Calu3 (cell line): ENCODE measurements at regions not wholly inside any gene's neighbourhood (a gene's known extent, or its start where the extent isn't known, plus 50 kb on each side); places are given as distances from the start of the nearest gene placed in this dataset.

Source experiments
- BruUV-seq: library from RNA; stranded (reverse); fragments of 400-500 nt; replicated peaks from 2 replicates; lab custom pipeline; 2021; lab: Mats Ljungman, UMichigan
- CTCF ChIA-PET: fragments of 300-600 bp; sonication (Branson Sonifier 250); formaldehyde crosslinking; loops from one replicate; lab custom pipeline; 2022; ENCODE audit warnings: antibody characterized with exemption; lab: Charles Lee
- DNase-seq: peaks from one replicate; pipeline ENCODE4 v3.0.0; 2022
- H3K27ac Mint-ChIP-seq: one replicate; pipeline ENCODE4 v1.8.0; 2022; ENCODE audit warnings: mixed read lengths; ENCODE audit not compliant: unreplicated experiment
- H3K27me3 Mint-ChIP-seq: one replicate; pipeline ENCODE4 v1.8.0; 2022; ENCODE audit warnings: mixed read lengths; ENCODE audit not compliant: unreplicated experiment
- H3K36me3 Mint-ChIP-seq: one replicate; pipeline ENCODE4 v1.8.0; 2022; ENCODE audit warnings: mild to moderate bottlenecking, moderate library complexity, mixed read lengths; ENCODE audit not compliant: insufficient read depth, unreplicated experiment
- H3K4me1 Mint-ChIP-seq: one replicate; pipeline ENCODE4 v1.8.0; 2022; ENCODE audit warnings: mild to moderate bottlenecking, low read depth, mixed read lengths; ENCODE audit not compliant: unreplicated experiment
- H3K4me3 Mint-ChIP-seq: one replicate; pipeline ENCODE4 v1.8.0; 2022; ENCODE audit warnings: mild to moderate bottlenecking, low read depth, moderate library complexity, mixed read lengths; ENCODE audit not compliant: unreplicated experiment
- H3K9me3 Mint-ChIP-seq: one replicate; pipeline ENCODE4 v1.8.0; 2022; ENCODE audit warnings: low read depth, mixed read lengths; ENCODE audit not compliant: unreplicated experiment
- intact Hi-C: fragments of 100-400 bp; cut with micrococcal nuclease; formaldehyde crosslinking; loops from one replicate; pipeline ENCODE4 v1.10.0; 2022; ENCODE audit not compliant: unreplicated experiment
- TF ChIP-seq, protein P1 (sequence below): fragments of 200-600 bp; IDR thresholded peaks from one replicate; pipeline ENCODE4 v1.8.0; 2022; ENCODE audit warnings: antibody characterized with exemption; ENCODE audit not compliant: unreplicated experiment

DNA sequence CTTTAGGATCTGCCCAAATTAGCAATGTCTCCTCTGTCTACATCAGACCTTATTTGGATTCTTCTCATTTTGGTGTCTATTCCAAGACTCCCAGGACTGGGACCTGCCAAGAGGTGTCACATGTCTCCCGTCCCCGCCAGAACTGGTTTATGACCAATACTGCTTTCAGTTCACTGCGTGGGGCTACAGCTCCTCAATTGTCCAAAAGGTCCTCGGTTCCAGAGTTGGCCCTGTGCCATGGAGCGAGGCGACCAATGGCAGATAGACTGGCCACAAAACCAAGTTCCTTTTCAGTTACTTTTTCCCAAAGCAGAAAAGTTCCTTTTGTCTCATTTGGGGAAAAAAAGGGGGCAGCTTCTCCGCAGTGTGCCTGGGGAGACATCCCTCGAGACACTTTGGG, 144.1 kb upstream of the ZNF236 start:
- TF ChIP-seq, protein P1, sequence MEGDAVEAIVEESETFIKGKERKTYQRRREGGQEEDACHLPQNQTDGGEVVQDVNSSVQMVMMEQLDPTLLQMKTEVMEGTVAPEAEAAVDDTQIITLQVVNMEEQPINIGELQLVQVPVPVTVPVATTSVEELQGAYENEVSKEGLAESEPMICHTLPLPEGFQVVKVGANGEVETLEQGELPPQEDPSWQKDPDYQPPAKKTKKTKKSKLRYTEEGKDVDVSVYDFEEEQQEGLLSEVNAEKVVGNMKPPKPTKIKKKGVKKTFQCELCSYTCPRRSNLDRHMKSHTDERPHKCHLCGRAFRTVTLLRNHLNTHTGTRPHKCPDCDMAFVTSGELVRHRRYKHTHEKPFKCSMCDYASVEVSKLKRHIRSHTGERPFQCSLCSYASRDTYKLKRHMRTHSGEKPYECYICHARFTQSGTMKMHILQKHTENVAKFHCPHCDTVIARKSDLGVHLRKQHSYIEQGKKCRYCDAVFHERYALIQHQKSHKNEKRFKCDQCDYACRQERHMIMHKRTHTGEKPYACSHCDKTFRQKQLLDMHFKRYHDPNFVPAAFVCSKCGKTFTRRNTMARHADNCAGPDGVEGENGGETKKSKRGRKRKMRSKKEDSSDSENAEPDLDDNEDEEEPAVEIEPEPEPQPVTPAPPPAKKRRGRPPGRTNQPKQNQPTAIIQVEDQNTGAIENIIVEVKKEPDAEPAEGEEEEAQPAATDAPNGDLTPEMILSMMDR = no peak
- no peaks in the 10 kb centered on the region for H3K4me1 Mint-ChIP-seq
- H3K27ac Mint-ChIP-seq = no peak overlapping the region
- no peaks in the 10 kb centered on the region for H3K9me3 Mint-ChIP-seq
- H3K36me3 Mint-ChIP-seq = no peaks in the 10 kb centered on the region
- BruUV-seq = no TSS peak
- intact Hi-C loops = no loop called here
- no peak overlapping the region for H3K4me3 Mint-ChIP-seq
- CTCF ChIA-PET = interaction anchor here (0.6 kb wide), 1 partner anchor 174 kb away, joined by 5 read pairs; no protein-coding TSS in a partner anchor
- DNase-seq = no peak
- peaks cover 66% of the 10 kb centered on the region for H3K27me3 Mint-ChIP-seq

- no peak overlapping the region for H3K4me3 Mint-ChIP-seq
- BruUV-seq = no TSS peak
- CTCF ChIA-PET = no interaction called here
- TF ChIP-seq, protein P1 = no peak
- DNase-seq = no peak
- H3K9me3 Mint-ChIP-seq = no peaks in the 10 kb centered on the region
- intact Hi-C loops = no loop called here
- peaks cover 63% of the 10 kb centered on the region for H3K27me3 Mint-ChIP-seq
- no peak overlapping the region for H3K27ac Mint-ChIP-seq
- H3K4me1 Mint-ChIP-seq = no peaks in the 10 kb centered on the region
- no peaks in the 10 kb centered on the region for H3K36me3 Mint-ChIP-seq
These were observed 147.8 kb upstream of the ZNF236 start for GRCh38 chr18:76674596-76674995.

DNA sequence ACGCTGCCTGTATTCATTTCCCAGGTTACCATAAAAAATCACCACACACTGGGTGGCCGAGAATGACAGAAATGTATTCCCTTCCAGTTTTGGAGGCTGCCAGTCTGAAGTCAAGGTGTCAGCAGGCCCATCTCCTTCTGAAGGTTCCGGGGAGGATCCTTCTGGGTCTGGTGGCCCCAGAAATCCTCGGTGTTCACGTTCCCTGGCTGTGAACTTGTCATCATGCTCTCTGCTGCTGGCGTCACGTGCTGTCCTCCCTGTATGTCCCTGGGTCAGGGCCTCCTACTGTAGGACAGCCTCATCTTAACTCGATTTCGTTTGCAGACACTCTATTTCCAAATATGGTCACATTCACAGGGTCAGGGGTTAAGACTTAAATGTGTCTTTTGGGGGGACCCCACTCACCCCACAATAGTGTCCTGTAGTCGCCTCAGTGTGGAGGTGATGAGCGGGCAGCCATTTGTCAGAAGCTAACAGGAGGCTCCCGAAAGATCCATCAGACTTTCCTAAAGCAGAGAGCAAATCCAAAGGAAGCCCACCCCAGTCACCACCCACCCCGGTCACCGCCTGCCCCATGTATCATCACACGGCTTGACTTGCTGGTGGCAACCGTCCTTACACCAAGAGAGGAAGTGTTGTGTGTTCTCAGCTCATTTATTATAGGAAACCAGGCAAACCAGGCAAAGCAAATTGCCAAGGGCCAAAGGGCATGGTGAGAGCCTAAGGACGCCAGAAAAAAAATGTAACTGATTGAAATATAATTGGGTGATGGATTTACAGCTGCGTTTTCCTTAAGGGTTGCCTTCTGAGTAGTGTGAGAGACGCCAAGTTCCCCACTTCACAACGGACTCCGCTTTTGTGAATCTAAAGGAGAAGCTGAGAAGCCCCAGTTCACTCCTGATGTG, 148.8 kb upstream of the ZNF236 start:
- peaks cover 53% of the 10 kb centered on the region for H3K27me3 Mint-ChIP-seq
- H3K4me1 Mint-ChIP-seq = no peaks in the 10 kb centered on the region
- no peaks in the 10 kb centered on the region for H3K9me3 Mint-ChIP-seq
- no TSS peak for BruUV-seq
- no peak overlapping the region for H3K27ac Mint-ChIP-seq
- no peak for DNase-seq
- CTCF ChIA-PET = no interaction called here
- no peaks in the 10 kb centered on the region for H3K36me3 Mint-ChIP-seq
- intact Hi-C loops = no loop called here
- no peak overlapping the region for H3K4me3 Mint-ChIP-seq
- TF ChIP-seq, protein P1 = no peak

DNA sequence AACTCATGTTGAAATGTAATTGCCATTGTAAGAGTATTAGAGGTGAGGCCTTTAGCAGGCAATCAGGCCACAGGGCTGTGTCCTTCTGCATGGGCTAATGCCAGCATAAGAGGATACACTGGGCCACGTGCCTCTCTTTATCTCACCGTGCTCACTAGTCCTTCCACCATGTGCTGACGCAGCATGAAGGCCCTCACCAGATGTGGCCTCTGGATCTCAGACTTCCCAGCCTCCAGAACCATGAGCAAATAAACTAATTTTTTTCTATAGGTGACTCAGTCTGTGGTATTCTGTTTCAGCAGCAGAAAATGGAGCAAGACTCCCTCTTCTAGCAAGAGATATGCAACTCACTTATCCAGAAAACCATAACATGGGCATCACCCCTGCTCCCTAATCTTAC, 149.7 kb upstream of the ZNF236 start:
- BruUV-seq = no TSS peak
- H3K27me3 Mint-ChIP-seq = peaks cover 44% of the 10 kb centered on the region
- no peak for DNase-seq
- no peak overlapping the region for H3K4me3 Mint-ChIP-seq
- no peaks in the 10 kb centered on the region for H3K9me3 Mint-ChIP-seq
- H3K4me1 Mint-ChIP-seq = no peaks in the 10 kb centered on the region
- intact Hi-C loops = no loop called here
- TF ChIP-seq, protein P1 = no peak
- no peak overlapping the region for H3K27ac Mint-ChIP-seq
- no peaks in the 10 kb centered on the region for H3K36me3 Mint-ChIP-seq
- CTCF ChIA-PET = no interaction called here
